Liver (tissue), 8 donors: ENCODE measurements at regions not wholly inside any gene's neighbourhood (a gene's known extent, or its start where the extent isn't known, plus 50 kb on each side); places are given as distances from the start of the nearest gene placed in this dataset.
A peak's percentile ranks its signal among the peaks of the same experiment; 100 is the strongest.

Experiments
- DNase-seq: peaks from one replicate; pipeline ENCODE4 v3.0.0-alpha.2; 2017; ENCODE audit warnings: low spot score
- H3K27ac ChIP-seq, 2 donors: one replicate each; pipeline ENCODE4 v1.7.0; 2013; ENCODE audit warnings: inconsistent platforms in 2 of 2, low read length in 2 of 2, control low read depth in 1 of 2, low read depth in 1 of 2, mild to moderate bottlenecking in 1 of 2
- H3K27me3 ChIP-seq, 4 donors: one replicate each; pipeline versions ENCODE4 v1.6.1 to v1.7.0; 2013; ENCODE audit warnings: low read length in 3 of 4, inconsistent platforms in 1 of 4, mild to moderate bottlenecking in 1 of 4, moderate library complexity in 1 of 4; ENCODE audit not compliant: control insufficient read depth in 4 of 4, insufficient read depth in 4 of 4
- H3K36me3 ChIP-seq, 4 donors: one replicate each; pipeline versions ENCODE4 v1.6.1 to v1.7.0; 2013; ENCODE audit warnings: low read length in 3 of 4, mild to moderate bottlenecking in 3 of 4, low read depth in 1 of 4, moderate library complexity in 1 of 4; ENCODE audit not compliant: control insufficient read depth in 4 of 4, insufficient read depth in 3 of 4
- H3K4me1 ChIP-seq, 4 donors: one replicate each; pipeline versions ENCODE4 v1.6.1 to v1.7.0; 2013; ENCODE audit warnings: low read length in 3 of 4, mild to moderate bottlenecking in 3 of 4, moderate library complexity in 1 of 4; ENCODE audit not compliant: control insufficient read depth in 4 of 4, insufficient read depth in 4 of 4
- H3K4me3 ChIP-seq, 3 donors: one replicate each; pipeline versions ENCODE4 v1.6.1 to v1.7.0; 2013; ENCODE audit warnings: low read length in 3 of 3, control low read depth in 1 of 3, low read depth in 1 of 3, mild to moderate bottlenecking in 1 of 3
- H3K9ac ChIP-seq, 2 donors: one replicate each; pipeline ENCODE4 v1.7.0; 2013; ENCODE audit warnings: low read length in 2 of 2, mild to moderate bottlenecking in 2 of 2, moderate library complexity in 2 of 2, control low read depth in 1 of 2, low read depth in 1 of 2
- H3K9me3 ChIP-seq, 4 donors: one replicate each; pipeline versions ENCODE4 v1.6.1 to v1.7.0; 2013; ENCODE audit warnings: low read length in 3 of 4; ENCODE audit not compliant: control insufficient read depth in 4 of 4
- ATF3 ChIP-seq: IDR thresholded peaks from 2 replicates; pipeline ENCODE4 v1.6.1; 2016; ENCODE audit warnings: antibody characterized with exemption
- CTCF ChIP-seq: fragments of 150-350 bp; IDR thresholded peaks from 2 replicates; pipeline ENCODE4 v1.5.1; 2017; ENCODE audit warnings: improper control_type of control experiment, low read depth, low read length; ENCODE audit not compliant: missing input control
- EGR1 ChIP-seq, 2 donors: IDR thresholded peaks; 2 replicates each; pipeline ENCODE4 v1.6.1; 2016 to 2018; ENCODE audit warnings: antibody characterized with exemption in 2 of 2, low read depth in 2 of 2
- FOXA1 ChIP-seq: IDR thresholded peaks from 2 replicates; pipeline ENCODE4 v1.6.1; 2016; ENCODE audit warnings: antibody characterized with exemption
- FOXA2 ChIP-seq: IDR thresholded peaks from 2 replicates; pipeline ENCODE4 v1.6.1; 2016; ENCODE audit warnings: antibody characterized with exemption
- GABPA ChIP-seq, 2 donors: IDR thresholded peaks in 1 of 2; conservative IDR thresholded peaks in 1 of 2; 2 replicates each; pipeline ENCODE4 v1.6.1; 2016; ENCODE audit warnings: antibody characterized with exemption in 2 of 2, mild to moderate bottlenecking in 1 of 2, moderate library complexity in 1 of 2
- HNF4A ChIP-seq, 2 donors: conservative IDR thresholded peaks; 2 replicates each; pipeline ENCODE4 v1.6.1; 2016; ENCODE audit warnings: antibody characterized with exemption in 2 of 2, mild to moderate bottlenecking in 2 of 2
- JUND ChIP-seq, 2 donors: IDR thresholded peaks; 2 replicates each; pipeline ENCODE4 v1.6.1; 2016; ENCODE audit warnings: antibody characterized with exemption in 2 of 2
- MAX ChIP-seq: IDR thresholded peaks from 2 replicates; pipeline ENCODE4 v1.6.1; 2016; ENCODE audit warnings: antibody characterized with exemption
- RAD21 ChIP-seq, 2 donors: IDR thresholded peaks; 2 replicates each; pipeline ENCODE4 v1.6.1; 2016; ENCODE audit warnings: antibody characterized with exemption in 2 of 2, mild to moderate bottlenecking in 2 of 2
- REST ChIP-seq: IDR thresholded peaks from 2 replicates; pipeline ENCODE4 v1.6.1; 2016; ENCODE audit warnings: antibody characterized with exemption, mild to moderate bottlenecking
- TAF1 ChIP-seq: conservative IDR thresholded peaks from 2 replicates; pipeline ENCODE4 v1.6.1; 2016; ENCODE audit warnings: antibody characterized with exemption, mild to moderate bottlenecking
- YY1 ChIP-seq: IDR thresholded peaks from 2 replicates; pipeline ENCODE4 v1.6.1; 2016; ENCODE audit warnings: antibody characterized with exemption, mild to moderate bottlenecking
- ZBTB33 ChIP-seq: IDR thresholded peaks from 2 replicates; pipeline ENCODE4 v1.6.1; 2016; ENCODE audit warnings: antibody characterized with exemption
- WGBS: extraction: QIAGEN DNeasy Blood & Tissue Kit; methylation state at CpG from one replicate; pipeline ENCODE4 v1.1.7; 2013; 5-methylcytosine and 5-hydroxymethylcytosine counted together
- donor health status: healthy.
- donor health status: healthy.
- donor health status: healthy.
- donor health status: healthy.
- donor health status: healthy.

- H3K9ac ChIP-seq = no peak overlapping the region
- 61% methylated on average over 3 of the region's 3 CpGs for WGBS
Measured at GRCh38 chrX:58051346-58051745, 141.1 kb upstream of the ZXDA start.

GRCh38 chrX:58044130-58044529, 133.9 kb upstream of the ZXDA start:
- TF ChIP-seq GABPA (IDR thresholded peaks at IDR 0.05 in 1 of 2, conservative IDR thresholded peaks at IDR 0.05 in 1 of 2) = no peak
- no peak for TF ChIP-seq FOXA2
- no peak for TF ChIP-seq YY1
- TF ChIP-seq JUND (IDR thresholded peaks at IDR 0.05) = no peak
- Histone ChIP-seq H3K9ac (no peak overlapping the region), H3K27ac (no peak overlapping the region), H3K4me3 (no peak overlapping the region), H3K9me3 (peaks cover 0 to 7% (median 3%) of the 10 kb centered on the region in 4 donors), H3K27me3 (peaks cover 0 to 4% (median 0%) of the 10 kb centered on the region in 4 donors), H3K4me1 (no peaks in the 10 kb centered on the region), H3K36me3 (no peaks in the 10 kb centered on the region)
- DNase-seq = no peak

More at GRCh38 chrX:58051346-58051745, 141.1 kb upstream of the ZXDA start:
- Histone ChIP-seq H3K4me1 (no peaks in the 10 kb centered on the region), H3K36me3 (no peaks in the 10 kb centered on the region), H3K9me3 (peaks cover 0 to 8% (median 3%) of the 10 kb centered on the region in 4 donors), H3K27me3 (no peaks in the 10 kb centered on the region), H3K4me3 (no peak overlapping the region), H3K27ac (no peak overlapping the region)
- DNase-seq = no peak
- TF ChIP-seq ATF3 (no peak), REST (no peak), GABPA (IDR thresholded peaks at IDR 0.05 in 1 of 2, conservative IDR thresholded peaks at IDR 0.05 in 1 of 2) (no peak)

GRCh38 chrX:58025979-58026378, 115.7 kb upstream of the ZXDA start:
- no peaks in the 10 kb centered on the region for H3K36me3 ChIP-seq
- H3K4me3 ChIP-seq = no peak overlapping the region
- DNase-seq = no peak
- H3K27ac ChIP-seq = no peak overlapping the region
- H3K4me1 ChIP-seq = peaks cover 0 to 2% (median 0%) of the 10 kb centered on the region in 4 donors
- peak; percentile 47 for TF ChIP-seq CTCF
- TF ChIP-seq ATF3 = no peak
- no peak for TF ChIP-seq HNF4A (conservative IDR thresholded peaks at IDR 0.05)
- TF ChIP-seq FOXA2 = no peak
- no peak for TF ChIP-seq REST
- TF ChIP-seq MAX = no peak
- no peak for TF ChIP-seq FOXA1
- TF ChIP-seq TAF1 = no peak
- TF ChIP-seq ZBTB33 = no peak
- TF ChIP-seq EGR1 (IDR thresholded peaks at IDR 0.05; ENCODE audit: low read depth in 2 of 2) = no peak
- TF ChIP-seq YY1 = no peak
- TF ChIP-seq RAD21 (IDR thresholded peaks at IDR 0.05) = peak; percentile 62 to 75
- no peaks in the 10 kb centered on the region for H3K9me3 ChIP-seq
- 5% methylated on average over 5 of the region's 5 CpGs for WGBS
- H3K27me3 ChIP-seq = no peaks in the 10 kb centered on the region
- H3K9ac ChIP-seq = no peak overlapping the region
